ENCODE measurements at regions not wholly inside any gene's neighbourhood (a gene's known extent, or its start where the extent isn't known, plus 50 kb on each side); places are given as distances from the start of the nearest gene placed in this dataset.
A peak's percentile ranks its signal among the peaks of the same experiment; 100 is the strongest.
"Not testable (repeated sequence)": the region's sequence is repeated elsewhere in the genome, so short reads cannot be mapped to it uniquely, and the experiment has no call there.

DNA sequence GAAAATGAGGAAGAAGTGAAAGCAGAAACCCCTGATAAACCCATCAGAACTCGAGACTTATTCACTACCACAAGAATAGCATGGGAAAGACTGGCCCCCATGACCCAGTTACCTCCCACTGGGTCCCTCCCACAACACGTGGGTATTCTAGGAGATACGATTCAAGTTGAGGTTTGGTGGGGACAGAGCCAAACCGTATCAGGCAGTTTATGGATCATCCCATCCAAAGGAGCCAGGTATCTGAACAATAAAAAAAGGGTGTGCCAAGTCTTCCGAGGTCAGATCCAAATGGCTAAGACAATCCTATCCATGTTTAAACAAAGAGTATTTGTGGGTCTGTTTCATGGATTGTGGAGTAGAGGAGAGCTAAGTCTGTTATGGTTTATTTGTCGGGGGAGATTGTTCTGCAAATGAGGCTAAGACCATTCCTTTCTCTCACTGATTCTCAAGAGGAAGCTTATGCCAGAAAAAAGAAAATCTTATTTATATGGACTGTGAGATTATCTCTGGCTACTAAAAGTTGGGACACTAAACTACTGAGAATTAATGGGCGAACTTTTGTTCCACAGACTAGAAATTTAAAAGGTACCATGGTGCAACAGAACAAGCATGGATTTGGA lies 203.7 kb downstream of the IPMK start:
- DNase-seq (ENCODE audit: low read depth): no peak
- H3K4me3 ChIP-seq (ENCODE audit: low read length): no peak overlapping the region
- TF ChIP-seq, protein P1, sequence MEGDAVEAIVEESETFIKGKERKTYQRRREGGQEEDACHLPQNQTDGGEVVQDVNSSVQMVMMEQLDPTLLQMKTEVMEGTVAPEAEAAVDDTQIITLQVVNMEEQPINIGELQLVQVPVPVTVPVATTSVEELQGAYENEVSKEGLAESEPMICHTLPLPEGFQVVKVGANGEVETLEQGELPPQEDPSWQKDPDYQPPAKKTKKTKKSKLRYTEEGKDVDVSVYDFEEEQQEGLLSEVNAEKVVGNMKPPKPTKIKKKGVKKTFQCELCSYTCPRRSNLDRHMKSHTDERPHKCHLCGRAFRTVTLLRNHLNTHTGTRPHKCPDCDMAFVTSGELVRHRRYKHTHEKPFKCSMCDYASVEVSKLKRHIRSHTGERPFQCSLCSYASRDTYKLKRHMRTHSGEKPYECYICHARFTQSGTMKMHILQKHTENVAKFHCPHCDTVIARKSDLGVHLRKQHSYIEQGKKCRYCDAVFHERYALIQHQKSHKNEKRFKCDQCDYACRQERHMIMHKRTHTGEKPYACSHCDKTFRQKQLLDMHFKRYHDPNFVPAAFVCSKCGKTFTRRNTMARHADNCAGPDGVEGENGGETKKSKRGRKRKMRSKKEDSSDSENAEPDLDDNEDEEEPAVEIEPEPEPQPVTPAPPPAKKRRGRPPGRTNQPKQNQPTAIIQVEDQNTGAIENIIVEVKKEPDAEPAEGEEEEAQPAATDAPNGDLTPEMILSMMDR (conservative IDR thresholded peaks at IDR 0.05; ENCODE audit: low read length): no peak

DNA sequence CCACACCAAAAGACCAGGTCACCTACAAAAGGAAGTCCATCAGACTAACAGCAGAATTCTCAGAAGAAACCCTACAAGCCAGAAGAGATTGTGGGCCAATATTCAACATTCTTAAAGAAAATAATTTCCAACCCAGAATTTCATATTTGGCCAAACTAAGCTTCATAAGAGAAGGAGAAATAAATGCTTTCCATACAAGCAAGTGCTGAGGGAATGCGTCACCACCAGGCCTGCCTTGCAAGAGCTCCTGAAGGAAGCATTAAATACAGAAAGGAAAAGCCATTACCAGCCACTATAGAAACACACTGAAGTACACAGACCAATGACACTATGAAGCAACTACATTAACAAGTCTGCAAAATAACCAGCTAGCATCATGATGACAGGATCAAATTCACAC lies 209.0 kb downstream of the IPMK start:
- not testable (repeated sequence) for DNase-seq (ENCODE audit: low read depth); H3K4me3 ChIP-seq (ENCODE audit: low read length)

DNA sequence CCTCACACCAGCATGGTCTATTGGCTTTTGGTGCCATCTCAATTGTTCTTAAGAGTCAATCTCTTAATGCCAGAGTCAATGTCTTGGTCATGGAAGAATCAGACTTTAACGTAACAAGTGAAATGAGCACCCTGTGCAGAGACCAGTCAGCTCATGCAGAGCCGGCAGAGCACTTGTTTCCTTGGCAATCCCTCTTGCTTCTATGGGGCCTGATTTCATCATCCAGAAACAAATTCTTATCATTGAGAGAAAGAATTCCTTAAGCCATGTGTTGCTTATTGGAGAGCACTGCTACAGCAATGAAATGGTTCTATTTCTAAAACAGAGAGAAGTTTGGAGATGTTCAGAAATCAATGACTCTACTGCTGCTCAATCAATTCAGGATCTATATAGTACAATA lies 212.8 kb downstream of the IPMK start:
- no peak overlapping the region for H3K4me3 ChIP-seq (ENCODE audit: low read length)
- TF ChIP-seq, protein P1 (conservative IDR thresholded peaks at IDR 0.05; ENCODE audit: low read length): no peak
- peak; percentile 36 for DNase-seq (ENCODE audit: low read depth)

DNA sequence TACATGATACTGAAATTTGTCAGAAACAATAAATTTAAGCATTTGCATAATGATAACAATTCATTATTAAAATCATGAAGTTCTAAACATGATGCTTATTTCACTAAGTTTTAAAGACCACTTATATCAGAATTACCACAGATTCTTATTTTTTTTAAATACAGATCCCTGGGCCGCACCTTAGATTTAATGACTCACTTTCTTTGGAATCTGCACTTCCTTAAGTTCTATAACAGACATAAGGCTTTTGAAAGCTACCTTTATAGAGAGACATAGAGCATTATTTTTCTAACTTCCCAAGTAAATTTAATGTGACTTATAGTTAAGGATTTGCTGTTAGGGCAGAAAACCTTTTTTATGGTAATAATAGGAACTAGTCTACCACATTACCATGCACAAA lies 214.9 kb downstream of the IPMK start:
- no peak for DNase-seq (ENCODE audit: low read depth)
- H3K4me3 ChIP-seq (ENCODE audit: low read length): no peak overlapping the region
- TF ChIP-seq, protein P1 (conservative IDR thresholded peaks at IDR 0.05; ENCODE audit: low read length): no peak

DNA sequence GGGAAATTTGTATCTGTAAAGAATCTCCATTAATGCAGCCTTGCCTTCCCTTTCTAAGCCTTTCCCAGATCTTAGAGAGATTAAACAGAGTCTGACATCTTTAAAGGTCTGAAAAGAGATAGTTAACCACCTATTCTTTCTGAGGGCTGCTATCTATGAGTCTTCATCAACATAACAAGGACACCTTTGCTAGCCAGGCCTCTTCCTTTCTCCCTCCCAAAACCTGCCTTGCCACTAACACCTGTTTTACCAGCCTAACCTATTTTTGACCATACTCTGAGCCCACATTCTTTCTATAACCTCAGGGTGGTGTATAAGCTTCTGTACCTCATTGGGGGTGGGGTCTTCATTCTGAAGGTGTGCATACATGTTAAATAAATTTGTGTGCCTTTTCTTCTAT lies 217.1 kb downstream of the IPMK start:
- H3K4me3 ChIP-seq (ENCODE audit: low read length): no peak overlapping the region
- TF ChIP-seq, protein P1 (conservative IDR thresholded peaks at IDR 0.05; ENCODE audit: low read length): no peak
- no peak for DNase-seq (ENCODE audit: low read depth)

DNA sequence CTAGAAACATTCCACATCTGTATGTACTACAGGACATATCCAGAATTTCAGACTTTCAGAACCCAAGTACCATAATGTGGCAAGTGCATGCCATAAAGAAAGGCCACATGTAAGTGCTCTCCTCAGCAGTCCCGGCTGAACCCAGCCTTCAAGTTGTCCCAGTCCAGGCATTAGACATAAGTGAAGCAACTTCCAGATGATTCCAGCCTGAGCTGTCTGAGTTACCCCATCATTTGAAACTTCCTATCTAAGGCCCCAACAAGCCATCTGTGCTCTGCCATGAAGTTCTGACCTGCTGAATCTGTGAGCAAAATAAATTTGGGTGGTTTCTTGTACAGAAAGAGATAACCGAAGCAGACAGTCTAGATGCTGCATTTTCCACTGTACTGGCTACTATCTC lies 218.8 kb downstream of the IPMK start:
- TF ChIP-seq, protein P1 (conservative IDR thresholded peaks at IDR 0.05; ENCODE audit: low read length): no peak
- no peak overlapping the region for H3K4me3 ChIP-seq (ENCODE audit: low read length)
- DNase-seq (ENCODE audit: low read depth): peak; percentile 29

DNA sequence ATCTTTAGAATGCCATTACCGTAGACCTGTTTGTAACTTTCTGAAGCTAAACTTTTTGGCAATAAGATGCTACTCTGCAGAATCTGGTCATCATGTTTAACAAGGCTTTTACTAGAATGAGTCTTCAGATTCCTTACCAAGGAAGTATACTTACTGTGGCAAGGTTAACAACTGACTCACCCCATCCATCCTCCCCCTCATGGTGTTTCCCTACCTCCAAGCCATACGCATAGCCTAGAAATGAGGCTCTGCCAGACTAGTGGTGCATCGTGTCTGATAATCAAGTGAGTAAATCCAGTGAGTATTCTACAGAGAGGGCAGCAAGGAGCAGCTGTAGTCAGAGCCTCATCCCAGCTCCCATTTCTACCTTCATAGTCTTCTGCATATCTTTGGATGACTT lies 223.6 kb downstream of the IPMK start:
- peak; percentile 72 for DNase-seq (ENCODE audit: low read depth)
- TF ChIP-seq, protein P1 (conservative IDR thresholded peaks at IDR 0.05; ENCODE audit: low read length): no peak
- no peak overlapping the region for H3K4me3 ChIP-seq (ENCODE audit: low read length)

DNA sequence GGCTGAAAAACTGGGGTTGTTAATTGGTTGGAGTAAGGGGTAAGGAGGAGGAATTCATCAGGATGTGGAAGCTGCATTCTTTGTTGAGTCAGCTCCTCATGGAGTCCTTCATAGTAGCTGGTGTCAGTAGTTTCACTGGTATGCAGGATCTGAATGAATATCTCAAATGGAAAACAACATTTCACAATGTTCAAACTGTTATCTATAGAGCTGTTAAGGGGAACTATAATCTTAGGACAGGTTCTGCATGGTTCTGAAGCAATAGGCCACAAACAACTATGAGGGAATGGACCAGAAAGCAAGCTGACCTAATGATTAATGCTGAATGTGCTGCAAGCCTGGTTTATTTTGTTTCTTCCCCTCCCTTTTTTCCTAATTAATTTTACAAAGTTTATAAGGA lies 225.8 kb downstream of the IPMK start:
- DNase-seq (ENCODE audit: low read depth): no peak
- TF ChIP-seq, protein P1 (conservative IDR thresholded peaks at IDR 0.05; ENCODE audit: low read length): no peak
- no peak overlapping the region for H3K4me3 ChIP-seq (ENCODE audit: low read length)

Measured in AG10803 (cell line).